Stimulated activated CD4-positive, alpha-beta T cell treated with anti-CD3 and anti-CD28 coated beads, Interleukin-2, amount 100 ng/mL, for 48 hours (primary cell): ENCODE measurements at regions not wholly inside any gene's neighbourhood (a gene's known extent, or its start where the extent isn't known, plus 50 kb on each side); places are given as distances from the start of the nearest gene placed in this dataset.
A peak's percentile ranks its signal among the peaks of the same experiment; 100 is the strongest.

Source experiments
- DNase-seq, 2 donors: peaks; one replicate each; pipeline ENCODE4 v3.0.0-alpha.2; 2020

- DNase-seq: no peak
Measured at GRCh38 chr11:114880442-114880841, 202.1 kb downstream of the NXPE2 start.

- DNase-seq: no peak
Measured at GRCh38 chr11:114883472-114883871, 205.1 kb downstream of the NXPE2 start.

- no peak for DNase-seq
Measured at GRCh38 chr11:114886644-114887265, 208.4 kb downstream of the NXPE2 start.

- no peak for DNase-seq
Measured at GRCh38 chr11:114889594-114890011, 211.3 kb downstream of the NXPE2 start.

- no peak for DNase-seq
Measured at GRCh38 chr11:114890038-114890437, 211.7 kb downstream of the NXPE2 start.

GRCh38 chr11:114891911-114892310, 213.6 kb downstream of the NXPE2 start:
- no peak for DNase-seq

- DNase-seq: peak; percentile 4 to 12
Measured at GRCh38 chr11:114892381-114893197, 214.3 kb downstream of the NXPE2 start.

GRCh38 chr11:114893329-114893728, 215.0 kb downstream of the NXPE2 start:
- DNase-seq: no peak

GRCh38 chr11:114896594-114896993, 218.3 kb downstream of the NXPE2 start:
- DNase-seq: no peak

- DNase-seq: no peak
Measured at GRCh38 chr11:114909866-114910265, 231.5 kb downstream of the NXPE2 start.

GRCh38 chr11:114912826-114913225, 234.5 kb downstream of the NXPE2 start:
- no peak for DNase-seq

GRCh38 chr11:114914231-114915005, 236.1 kb downstream of the NXPE2 start:
- DNase-seq: no peak

- DNase-seq: no peak
Measured at GRCh38 chr11:114915871-114916805, 237.8 kb downstream of the NXPE2 start.

- no peak for DNase-seq
Measured at GRCh38 chr11:114918286-114918685, 240.0 kb downstream of the NXPE2 start.

- DNase-seq: no peak
Measured at GRCh38 chr11:114921697-114922096, 243.4 kb downstream of the NXPE2 start.

- no peak for DNase-seq
Measured at GRCh38 chr11:114924042-114924441, 245.7 kb downstream of the NXPE2 start.

- no peak for DNase-seq
Measured at GRCh38 chr11:114925591-114925990, 247.3 kb downstream of the NXPE2 start.

- no peak for DNase-seq
Measured at GRCh38 chr11:114928260-114928870, 250.0 kb downstream of the NXPE2 start.

- no peak for DNase-seq
Measured at GRCh38 chr11:114929351-114930000, 251.1 kb downstream of the NXPE2 start.

GRCh38 chr11:114938799-114939198, 260.5 kb downstream of the NXPE2 start:
- no peak for DNase-seq

- DNase-seq: no peak
Measured at GRCh38 chr11:114942207-114942606, 263.9 kb downstream of the NXPE2 start.
